ENCODE measurements at regions not wholly inside any gene's neighbourhood (a gene's known extent, or its start where the extent isn't known, plus 50 kb on each side); places are given as distances from the start of the nearest gene placed in this dataset.

GRCh38 chr1:234875328-234875952 is 253.2 kb downstream of the TOMM20 start:
- TF ChIP-seq CTCF (IDR thresholded peaks at IDR 0.05; ENCODE audit: low read length) (no peak), EZH2 (IDR thresholded peaks at IDR 0.05; ENCODE audit: borderline replicate concordance, low read length) (no peak)
